Gastrocnemius medialis (tissue), 4 donors: ENCODE measurements at regions not wholly inside any gene's neighbourhood (a gene's known extent, or its start where the extent isn't known, plus 50 kb on each side); places are given as distances from the start of the nearest gene placed in this dataset.

ENCODE experiments used
- ATAC-seq, 2 donors: fragments of 150-250 bp; one replicate each; pipeline ENCODE4 v1.9.1; 2016
- DNase-seq, 2 donors: peaks; one replicate each; pipeline ENCODE4 v3.0.0-alpha.2; 2019
- H3K27ac ChIP-seq, 4 donors: fragments of 200-600 bp; sonication (generic); 1 replicate in 1 of 4; 2 replicates in 3 of 4; pipeline ENCODE4 v1.5.1; 2016 to 2018; ENCODE audit warnings: mild to moderate bottlenecking in 2 of 4, moderate library complexity in 1 of 4
- H3K27me3 ChIP-seq, 3 donors: fragments of 200-600 bp; sonication (generic) in 2 of 3; 1 replicate in 1 of 3; 2 replicates in 2 of 3; pipeline versions ENCODE4 v1.5.1 to v1.6.0; 2016 to 2019; ENCODE audit warnings: mild to moderate bottlenecking in 1 of 3, moderate library complexity in 1 of 3
- H3K36me3 ChIP-seq, 2 donors: fragments of 200-600 bp; sonication (generic) in 1 of 2; one replicate each; pipeline ENCODE4 v1.5.1; 2017 to 2018
- H3K4me1 ChIP-seq, 2 donors: fragments of 200-600 bp; sonication (generic) in 1 of 2; one replicate each; pipeline ENCODE4 v1.5.1; 2016 to 2017; ENCODE audit warnings: mild to moderate bottlenecking in 2 of 2
- H3K4me3 ChIP-seq, 4 donors: fragments of 200-600 bp; sonication (generic) in 3 of 4; 1 replicate in 1 of 4; 2 replicates in 3 of 4; pipeline ENCODE4 v1.5.1; 2016 to 2019; ENCODE audit warnings: mild to moderate bottlenecking in 2 of 4
- H3K9me3 ChIP-seq, 3 donors: fragments of 200-600 bp; sonication (generic) in 2 of 3; 1 replicate in 1 of 3; 2 replicates in 2 of 3; pipeline ENCODE4 v1.5.1; 2016 to 2019
- CTCF ChIP-seq, 5 experiments: fragments of 450-650 bp in 3 of 5; fragments of 200-600 bp in 2 of 5; sonication (generic) in 2 of 5; IDR thresholded peaks in 4 of 5; conservative IDR thresholded peaks in 1 of 5; 1 replicate in 4 of 5; 2 replicates in 1 of 5; pipeline ENCODE4 v1.5.1; 2016 to 2019; ENCODE audit warnings: antibody characterized with exemption in 5 of 5, mild to moderate bottlenecking in 3 of 5, moderate library complexity in 3 of 5
- POLR2A ChIP-seq, 2 donors: fragments of 450-650 bp; IDR thresholded peaks; one replicate each; pipeline ENCODE4 v1.6.1; 2017; ENCODE audit warnings: antibody characterized with exemption in 2 of 2, mild to moderate bottlenecking in 2 of 2, moderate library complexity in 2 of 2
- in situ Hi-C, 4 donors: fragments of 200-750 bp; cut with MboI; loops; one replicate each; pipeline versions ENCODE4 v1.15.0 to v1.8.0; 2017; ENCODE audit warnings: low sequenced_read_pairs in 4 of 4
- intact Hi-C: fragments of 100-400 bp; cut with DNase I; formaldehyde crosslinking; loops from one replicate; pipeline ENCODE4 v1.15.1; 2023; ENCODE audit warnings: low total_unique reads

GRCh38 chr20:16212790-16213189 lies 360.5 kb downstream of the KIF16B start:
- no peak overlapping the region for H3K27ac ChIP-seq
- H3K9me3 ChIP-seq = no peaks in the 10 kb centered on the region
- H3K36me3 ChIP-seq = no peaks in the 10 kb centered on the region
- TF ChIP-seq POLR2A (IDR thresholded peaks at IDR 0.05) = no peak
- TF ChIP-seq CTCF (IDR thresholded peaks at IDR 0.05 in 4 of 5, conservative IDR thresholded peaks at IDR 0.05 in 1 of 5) = no peak
- in situ Hi-C loops = no loop called here
- ATAC-seq = no peak
- intact Hi-C loops = no loop called here
- no peak for DNase-seq
- H3K27me3 ChIP-seq = no peaks in the 10 kb centered on the region
- no peak overlapping the region for H3K4me3 ChIP-seq
- no peaks in the 10 kb centered on the region for H3K4me1 ChIP-seq

GRCh38 chr20:16209951-16210361 lies 363.3 kb downstream of the KIF16B start:
- intact Hi-C loops = no loop called here
- H3K9me3 ChIP-seq = no peaks in the 10 kb centered on the region

DNA sequence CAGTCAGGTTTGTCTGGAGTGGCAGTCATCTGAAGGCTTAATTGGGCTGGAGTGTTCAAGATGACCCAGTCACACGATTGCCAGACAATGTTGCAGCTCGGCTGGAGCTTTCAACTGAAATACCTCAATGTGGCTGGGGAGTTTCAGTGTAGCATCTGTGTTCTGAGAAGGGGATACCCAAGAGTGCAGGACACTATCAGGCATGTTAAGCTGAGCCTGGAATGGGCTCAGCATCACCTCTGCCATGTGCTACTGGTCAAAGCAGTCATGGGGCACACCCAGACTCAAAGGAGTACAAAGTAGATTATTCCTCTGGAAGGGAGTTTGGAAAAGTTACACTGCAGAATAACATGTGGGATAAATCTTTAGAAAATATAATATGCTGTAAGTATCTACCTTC lies 363.9 kb downstream of the KIF16B start:
- H3K4me1 ChIP-seq = no peaks in the 10 kb centered on the region
- ATAC-seq (no peak), DNase-seq (no peak)
- H3K27me3 ChIP-seq = no peaks in the 10 kb centered on the region
- in situ Hi-C loops (no loop called here), intact Hi-C loops (no loop called here)
- no peaks in the 10 kb centered on the region for H3K9me3 ChIP-seq
- H3K27ac ChIP-seq = no peak overlapping the region
- no peaks in the 10 kb centered on the region for H3K36me3 ChIP-seq
- TF ChIP-seq POLR2A (IDR thresholded peaks at IDR 0.05) (no peak), CTCF (IDR thresholded peaks at IDR 0.05 in 4 of 5, conservative IDR thresholded peaks at IDR 0.05 in 1 of 5) (no peak)
- H3K4me3 ChIP-seq = no peak overlapping the region

More at GRCh38 chr20:16209951-16210361, 363.3 kb downstream of the KIF16B start:
- ATAC-seq (no peak), DNase-seq (no peak)
- H3K4me1 ChIP-seq = no peaks in the 10 kb centered on the region
- H3K27ac ChIP-seq = no peak overlapping the region
- in situ Hi-C loops = no loop called here
- H3K4me3 ChIP-seq = no peak overlapping the region
- no peaks in the 10 kb centered on the region for H3K36me3 ChIP-seq
- no peaks in the 10 kb centered on the region for H3K27me3 ChIP-seq
- TF ChIP-seq CTCF (IDR thresholded peaks at IDR 0.05 in 4 of 5, conservative IDR thresholded peaks at IDR 0.05 in 1 of 5) = no peak
- no peak for TF ChIP-seq POLR2A (IDR thresholded peaks at IDR 0.05)

- Histone ChIP-seq H3K36me3 (no peaks in the 10 kb centered on the region), H3K4me1 (no peaks in the 10 kb centered on the region), H3K27me3 (no peaks in the 10 kb centered on the region), H3K27ac (no peak overlapping the region), H3K4me3 (no peak overlapping the region), H3K9me3 (no peaks in the 10 kb centered on the region)
- no peak for TF ChIP-seq CTCF (IDR thresholded peaks at IDR 0.05 in 4 of 5, conservative IDR thresholded peaks at IDR 0.05 in 1 of 5)
- TF ChIP-seq POLR2A (IDR thresholded peaks at IDR 0.05) = no peak
- no peak for ATAC-seq
- no peak for DNase-seq
- intact Hi-C loops (no loop called here), in situ Hi-C loops (no loop called here)
These were observed 364.8 kb downstream of the KIF16B start for GRCh38 chr20:16208443-16208842.

DNA sequence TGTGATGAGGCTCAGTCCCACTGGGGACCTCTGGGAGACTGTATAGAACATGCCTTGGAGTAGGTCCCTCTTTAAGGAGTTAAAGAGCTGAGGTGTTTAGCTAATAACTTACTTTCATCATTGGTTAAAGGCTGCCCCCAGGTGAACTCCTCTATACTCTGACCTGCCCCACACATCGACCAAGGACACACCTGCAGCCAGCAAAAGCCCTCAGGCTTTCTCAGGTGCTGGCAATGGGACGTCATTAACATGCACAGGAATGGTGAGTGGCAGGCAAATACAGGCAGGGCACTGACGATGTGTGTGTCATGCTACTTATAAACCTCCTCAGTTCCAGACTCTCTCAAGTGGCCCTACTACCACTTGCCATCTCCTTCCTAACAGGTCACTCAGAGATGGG lies 366.4 kb downstream of the KIF16B start:
- in situ Hi-C loops = no loop called here
- TF ChIP-seq CTCF (IDR thresholded peaks at IDR 0.05 in 4 of 5, conservative IDR thresholded peaks at IDR 0.05 in 1 of 5) (no peak), POLR2A (IDR thresholded peaks at IDR 0.05) (no peak)

More for the DNA sequence above, 366.4 kb downstream of the KIF16B start:
- Histone ChIP-seq H3K4me1 (no peaks in the 10 kb centered on the region), H3K27me3 (no peaks in the 10 kb centered on the region), H3K27ac (no peak overlapping the region), H3K9me3 (no peaks in the 10 kb centered on the region), H3K4me3 (no peak overlapping the region), H3K36me3 (no peaks in the 10 kb centered on the region)
- ATAC-seq = no peak
- intact Hi-C loops = no loop called here
- no peak for DNase-seq
